GM06990 (cell line): ENCODE measurements at regions not wholly inside any gene's neighbourhood (a gene's known extent, or its start where the extent isn't known, plus 50 kb on each side); places are given as distances from the start of the nearest gene placed in this dataset.

Source experiments
- DNase-seq: peaks from one replicate; pipeline ENCODE4 v3.0.0-alpha.2; 2011; ENCODE audit not compliant: insufficient read length; ENCODE audit errors: extremely low read depth
- H3K27me3 ChIP-seq: replicated peaks from 2 replicates; pipeline ENCODE4 v1.6.0; 2011; ENCODE audit warnings: low read length; ENCODE audit not compliant: control insufficient read depth, insufficient read depth
- H3K36me3 ChIP-seq: 2 replicates; pipeline ENCODE4 v1.5.1; 2011; ENCODE audit warnings: low read length; ENCODE audit not compliant: control insufficient read depth, insufficient read depth
- H3K4me3 ChIP-seq: replicated peaks from 2 replicates; pipeline ENCODE4 v1.5.1; 2011; ENCODE audit warnings: low read depth, mild to moderate bottlenecking, control low read depth, low read length
- TF ChIP-seq, protein P1 (sequence below): IDR thresholded peaks from 2 replicates; pipeline ENCODE4 v1.5.1; 2011; ENCODE audit warnings: low read length, control low read depth, mild to moderate bottlenecking, inconsistent platforms; ENCODE audit not compliant: insufficient read depth, poor library complexity, severe bottlenecking

DNA sequence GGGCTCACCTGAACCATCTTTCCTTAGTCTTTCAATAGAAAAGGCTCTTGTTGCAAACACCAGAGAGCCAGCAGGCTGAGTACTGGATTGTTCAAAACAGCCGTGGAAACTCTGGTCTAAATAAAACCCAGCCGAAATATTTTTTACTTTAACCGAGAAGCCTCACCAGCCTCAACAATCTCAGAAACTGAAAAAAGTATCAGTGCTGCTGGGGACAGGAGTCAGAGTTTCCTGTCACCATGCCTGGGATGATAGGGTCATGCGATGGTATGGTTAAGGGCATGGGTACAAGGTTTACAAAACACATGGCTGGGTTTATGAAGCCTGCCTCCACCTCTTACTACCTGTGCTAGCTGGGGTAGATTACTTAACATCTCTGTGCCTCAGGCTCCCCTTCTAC lies 55.3 kb upstream of the FZD7 start:
- TF ChIP-seq, protein P1, sequence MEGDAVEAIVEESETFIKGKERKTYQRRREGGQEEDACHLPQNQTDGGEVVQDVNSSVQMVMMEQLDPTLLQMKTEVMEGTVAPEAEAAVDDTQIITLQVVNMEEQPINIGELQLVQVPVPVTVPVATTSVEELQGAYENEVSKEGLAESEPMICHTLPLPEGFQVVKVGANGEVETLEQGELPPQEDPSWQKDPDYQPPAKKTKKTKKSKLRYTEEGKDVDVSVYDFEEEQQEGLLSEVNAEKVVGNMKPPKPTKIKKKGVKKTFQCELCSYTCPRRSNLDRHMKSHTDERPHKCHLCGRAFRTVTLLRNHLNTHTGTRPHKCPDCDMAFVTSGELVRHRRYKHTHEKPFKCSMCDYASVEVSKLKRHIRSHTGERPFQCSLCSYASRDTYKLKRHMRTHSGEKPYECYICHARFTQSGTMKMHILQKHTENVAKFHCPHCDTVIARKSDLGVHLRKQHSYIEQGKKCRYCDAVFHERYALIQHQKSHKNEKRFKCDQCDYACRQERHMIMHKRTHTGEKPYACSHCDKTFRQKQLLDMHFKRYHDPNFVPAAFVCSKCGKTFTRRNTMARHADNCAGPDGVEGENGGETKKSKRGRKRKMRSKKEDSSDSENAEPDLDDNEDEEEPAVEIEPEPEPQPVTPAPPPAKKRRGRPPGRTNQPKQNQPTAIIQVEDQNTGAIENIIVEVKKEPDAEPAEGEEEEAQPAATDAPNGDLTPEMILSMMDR = no peak
- no peaks in the 10 kb centered on the region for H3K27me3 ChIP-seq
- no peak overlapping the region for H3K4me3 ChIP-seq
- no peak for DNase-seq
- H3K36me3 ChIP-seq = no peaks in the 10 kb centered on the region

DNA sequence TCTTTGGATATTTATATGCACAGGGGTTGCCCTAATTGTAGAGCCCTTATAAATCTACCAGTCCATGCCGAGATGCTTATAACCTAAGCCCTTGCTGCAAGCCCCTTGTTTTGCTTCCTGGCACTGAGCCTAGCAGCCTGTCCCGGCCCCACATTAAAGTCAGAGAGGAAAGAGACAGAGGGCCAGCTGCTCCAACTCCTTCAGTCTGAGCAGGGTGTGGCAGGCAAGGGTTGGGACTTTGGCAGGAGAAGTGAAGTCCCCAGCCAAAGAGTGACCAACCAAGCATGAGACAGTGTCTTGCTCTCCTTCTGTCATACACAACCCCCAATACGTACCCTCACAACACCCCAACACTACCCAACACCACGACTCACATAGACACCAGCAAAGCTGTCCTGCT lies 54.7 kb upstream of the FZD7 start:
- Histone ChIP-seq H3K36me3 (no peaks in the 10 kb centered on the region), H3K27me3 (no peaks in the 10 kb centered on the region), H3K4me3 (no peak overlapping the region)
- DNase-seq = no peak
- TF ChIP-seq, protein P1 = no peak

DNA sequence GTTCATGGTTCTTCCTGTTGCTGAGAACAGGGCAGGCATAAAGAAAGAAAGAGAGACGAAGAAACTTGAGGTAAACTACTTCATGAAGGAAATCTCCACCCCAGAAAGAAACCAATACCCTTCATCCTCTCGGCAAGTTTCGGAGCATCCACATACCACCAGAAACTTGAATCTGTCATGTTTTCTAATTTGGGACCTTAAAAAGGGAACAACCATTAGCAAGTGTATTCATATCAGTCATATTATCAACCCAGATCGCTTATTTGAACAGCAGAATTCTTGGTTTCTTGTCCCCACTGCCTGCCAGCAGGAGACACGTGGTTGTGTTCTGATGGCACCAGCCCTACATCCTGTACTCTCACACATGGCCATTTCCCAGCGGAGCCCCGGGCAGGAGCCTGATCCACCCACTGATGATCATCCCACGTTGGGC lies 53.2 kb upstream of the FZD7 start:
- H3K36me3 ChIP-seq = no peaks in the 10 kb centered on the region
- no peak overlapping the region for H3K4me3 ChIP-seq
- peak; percentile 63 for DNase-seq
- TF ChIP-seq, protein P1 = no peak
- H3K27me3 ChIP-seq = no peaks in the 10 kb centered on the region

DNA sequence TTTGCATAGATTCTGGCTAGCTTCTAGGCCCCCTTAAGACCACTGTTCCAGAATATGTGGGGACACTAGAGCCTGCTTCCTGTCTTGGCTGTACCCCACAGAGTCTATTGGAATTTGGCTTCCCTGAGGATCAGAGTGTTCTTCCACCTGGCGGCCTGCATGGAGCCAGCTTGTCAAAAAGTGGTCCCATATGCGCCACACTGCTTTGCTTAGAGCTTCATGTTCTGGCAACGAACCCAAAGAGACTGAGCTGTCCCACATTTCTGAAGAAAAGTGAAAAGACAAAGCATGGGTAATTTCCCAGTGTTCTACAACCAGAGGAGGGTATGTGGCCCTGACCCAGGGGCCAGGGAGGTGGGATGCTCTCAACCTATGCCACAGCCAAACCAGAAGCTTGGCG lies 52.7 kb upstream of the FZD7 start:
- Histone ChIP-seq H3K36me3 (no peaks in the 10 kb centered on the region), H3K4me3 (no peak overlapping the region), H3K27me3 (no peaks in the 10 kb centered on the region)
- no peak for DNase-seq
- TF ChIP-seq, protein P1 = no peak

DNA sequence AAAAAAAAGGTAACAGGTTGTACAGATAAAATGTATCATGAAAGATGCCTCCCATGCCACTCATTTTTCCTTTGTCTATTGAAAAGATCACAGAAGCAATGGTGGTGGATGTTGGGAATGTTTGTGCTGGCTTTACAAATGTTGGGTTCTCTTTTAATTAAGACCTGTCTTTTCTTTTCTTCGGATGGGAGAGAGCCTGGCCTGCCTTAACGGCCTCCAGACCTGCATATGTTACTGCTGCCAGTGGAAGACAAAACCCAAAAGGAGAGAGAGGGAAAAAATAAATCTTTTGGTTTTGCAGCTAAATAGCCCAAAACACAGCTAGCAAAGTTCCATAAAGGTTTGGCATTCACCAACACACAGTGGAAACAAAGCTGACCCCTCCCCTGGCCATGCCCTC lies 50.5 kb upstream of the FZD7 start:
- no peaks in the 10 kb centered on the region for H3K36me3 ChIP-seq
- H3K4me3 ChIP-seq = no peak overlapping the region
- H3K27me3 ChIP-seq = no peaks in the 10 kb centered on the region
- DNase-seq = no peak
- TF ChIP-seq, protein P1 = no peak

DNA sequence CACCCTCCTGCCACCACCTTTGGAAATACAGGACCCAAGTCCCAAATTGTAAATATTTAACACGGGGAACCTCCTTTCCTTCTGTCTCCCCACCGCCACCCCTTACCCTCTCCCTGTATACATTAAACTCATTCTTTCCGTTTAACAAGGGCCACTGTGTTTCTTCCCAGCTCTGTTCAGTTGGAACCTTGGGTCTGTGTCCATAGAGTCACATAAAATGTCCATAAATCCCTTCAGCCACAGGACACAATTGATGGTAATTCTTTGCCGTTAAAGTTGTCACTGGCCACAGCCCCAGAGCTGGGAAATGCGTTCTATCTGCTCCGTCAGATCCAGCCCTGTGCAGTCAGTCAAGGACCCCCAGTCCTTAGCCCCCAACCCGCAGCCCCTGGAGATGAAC lies 49.9 kb upstream of the FZD7 start:
- TF ChIP-seq, protein P1 = no peak

More for the DNA sequence above, 49.9 kb upstream of the FZD7 start:
- Histone ChIP-seq H3K27me3 (no peaks in the 10 kb centered on the region), H3K36me3 (no peaks in the 10 kb centered on the region), H3K4me3 (no peak overlapping the region)
- no peak for DNase-seq
